HepG2 (cell line): ENCODE measurements at regions not wholly inside any gene's neighbourhood (a gene's known extent, or its start where the extent isn't known, plus 50 kb on each side); places are given as distances from the start of the nearest gene placed in this dataset.
"Not testable (repeated sequence)": the region's sequence is repeated elsewhere in the genome, so short reads cannot be mapped to it uniquely, and the experiment has no call there.

ENCODE experiments used
- ATAC-seq: fragments of 200-7000 bp; cut with Tn5 transposase; 3 replicates; pipeline ENCODE4 v1.9.1; 2020; ENCODE audit warnings: mild to moderate bottlenecking, moderate library complexity
- BruUV-seq: library from RNA; stranded (reverse); fragments of 400-500 nt; replicated peaks from 2 replicates; lab custom pipeline; 2021; lab: Mats Ljungman, UMichigan
- CTCF ChIA-PET: fragments of 300-600 bp; formaldehyde crosslinking; extraction: SDS; loops from one replicate; lab custom pipeline; 2021; ENCODE audit warnings: low total read pairs, inconsistent platforms, low intra/inter-chr PET ratio; lab: Yijun Ruan, JAX
- POLR2A ChIA-PET: fragments of 350-600 bp; sonication (Branson Sonifier 250); formaldehyde crosslinking; loops from one replicate; lab custom pipeline; 2020; ENCODE audit warnings: antibody characterized with exemption, inconsistent platforms; lab: Yijun Ruan, JAX
- DNase-seq: peaks from one replicate; pipeline ENCODE4 v3.0.0-alpha.2; 2015; ENCODE audit warnings: low spot score
- FAIRE-seq: peaks from 3 replicates; lab custom pipeline; 2011; peaks lifted over from hg19 to GRCh38; lab: Jason Lieb, UNC
- H2AFZ ChIP-seq: one replicate; pipeline ENCODE4 v1.6.1; 2011; ENCODE audit warnings: low read length, inconsistent platforms
- H3K27ac ChIP-seq: fragments of 300-600 bp; 3 replicates; pipeline ENCODE4 v1.8.0; 2011; ENCODE audit warnings: mixed run types, mild to moderate bottlenecking, mixed read lengths, low read length, inconsistent platforms; ENCODE audit not compliant: insufficient read depth; ENCODE audit errors: extremely low read length
- H3K27me3 ChIP-seq, 2 experiments: fragments of 200-600 bp in 1 of 2; 2 replicates in 1 of 2; 3 replicates in 1 of 2; pipeline versions ENCODE4 v1.6.0 to v1.8.0; 2011; ENCODE audit warnings: low read length in 2 of 2, mild to moderate bottlenecking in 2 of 2, moderate library complexity in 2 of 2, inconsistent platforms in 1 of 2; ENCODE audit not compliant: insufficient read depth in 2 of 2, control insufficient read depth in 1 of 2
- H3K36me3 ChIP-seq, 2 experiments: fragments of 200-600 bp in 1 of 2; replicated peaks in 1 of 2; 2 replicates in 1 of 2; 3 replicates in 1 of 2; pipeline versions ENCODE4 v1.5.1 to v1.8.0; 2011; ENCODE audit warnings: low read length in 2 of 2, inconsistent platforms in 1 of 2; ENCODE audit not compliant: insufficient read depth in 2 of 2, control insufficient read depth in 1 of 2
- H3K4me1 ChIP-seq: 2 replicates; pipeline ENCODE4 v1.5.1; 2012; ENCODE audit warnings: low read length, inconsistent platforms; ENCODE audit not compliant: insufficient read depth
- H3K4me2 ChIP-seq: 2 replicates; pipeline ENCODE4 v1.6.0; 2011; ENCODE audit warnings: low read depth, low read length, inconsistent platforms
- H3K4me3 ChIP-seq, 3 experiments: fragments of 200-600 bp in 1 of 3; sonication (generic), shearing (Covaris generic) in 1 of 3; replicated peaks in 1 of 3; 2 replicates each; pipeline ENCODE4 v1.5.1; 2011 to 2016; ENCODE audit warnings: low read length in 3 of 3, inconsistent platforms in 2 of 3, low read depth in 2 of 3, mild to moderate bottlenecking in 2 of 3, control low read depth in 1 of 3, mixed read lengths in 1 of 3; ENCODE audit not compliant: insufficient read depth in 1 of 3
- H3K79me2 ChIP-seq: one replicate; pipeline ENCODE4 v1.6.1; 2011; ENCODE audit warnings: low read length, inconsistent platforms; ENCODE audit not compliant: insufficient read depth
- H3K9ac ChIP-seq: 2 replicates; pipeline ENCODE4 v1.6.0; 2011; ENCODE audit warnings: mild to moderate bottlenecking, low read depth, low read length, inconsistent platforms; ENCODE audit not compliant: insufficient read depth
- H3K9me3 ChIP-seq: 2 replicates; pipeline ENCODE4 v1.5.1; 2012; ENCODE audit warnings: mild to moderate bottlenecking, low read length
- H4K20me1 ChIP-seq: 2 replicates; pipeline ENCODE4 v1.6.0; 2011; ENCODE audit warnings: inconsistent platforms, mild to moderate bottlenecking, low read length, moderate library complexity; ENCODE audit not compliant: insufficient read depth
- RBM22 ChIP-seq: fragments of 200-400 bp; formaldehyde crosslinking; optimal IDR thresholded peaks from 2 replicates; pipeline ENCODE3; 2017; ENCODE audit warnings: mild to moderate bottlenecking, low read length, moderate library complexity
- WGBS: methylation state at CpG from one replicate; pipeline ENCODE4 v1.1.6; 2017; ENCODE audit warnings: low lambda C conversion rate; 5-methylcytosine and 5-hydroxymethylcytosine counted together
- in situ Hi-C: cut with HindIII; loops from 2 replicates; pipeline ENCODE4 v1.10.0; 2017; ENCODE audit warnings: low pct_unique_long_range_greater_than_20kb; ENCODE audit not compliant: extremely low pct_ligation_motif_present
- intact Hi-C: fragments of 100-400 bp; cut with micrococcal nuclease; formaldehyde crosslinking; loops from one replicate; pipeline ENCODE4 v1.10.0; 2022; ENCODE audit not compliant: unreplicated experiment
- TF ChIP-seq, protein P1 (sequence below): sonication (generic); formaldehyde crosslinking; conservative IDR thresholded peaks from 2 replicates; pipeline ENCODE4 v1.4.0; 2020; ENCODE audit warnings: missing genetic modification reagents

DNA sequence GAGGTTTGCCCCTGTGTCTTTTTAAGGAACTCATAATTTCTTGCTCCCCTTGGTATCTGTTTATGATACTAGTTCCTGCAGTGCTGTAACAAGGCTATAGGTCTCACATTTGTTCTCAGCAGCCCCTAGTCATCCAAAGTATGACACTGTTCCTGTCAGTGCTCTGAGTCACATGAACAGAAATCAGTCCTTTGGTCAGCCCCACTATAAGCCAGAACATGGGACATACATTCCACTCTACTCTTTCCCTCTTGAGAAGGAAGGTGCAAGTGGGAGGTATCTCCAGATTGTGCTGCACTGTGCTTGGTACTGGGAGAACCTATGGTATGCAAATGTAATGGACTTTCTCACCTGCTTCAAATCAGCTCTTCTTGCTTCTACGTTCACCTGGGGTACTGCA is 87.0 kb downstream of the IARS1 start:
- POLR2A ChIA-PET = no interaction called here

DNA sequence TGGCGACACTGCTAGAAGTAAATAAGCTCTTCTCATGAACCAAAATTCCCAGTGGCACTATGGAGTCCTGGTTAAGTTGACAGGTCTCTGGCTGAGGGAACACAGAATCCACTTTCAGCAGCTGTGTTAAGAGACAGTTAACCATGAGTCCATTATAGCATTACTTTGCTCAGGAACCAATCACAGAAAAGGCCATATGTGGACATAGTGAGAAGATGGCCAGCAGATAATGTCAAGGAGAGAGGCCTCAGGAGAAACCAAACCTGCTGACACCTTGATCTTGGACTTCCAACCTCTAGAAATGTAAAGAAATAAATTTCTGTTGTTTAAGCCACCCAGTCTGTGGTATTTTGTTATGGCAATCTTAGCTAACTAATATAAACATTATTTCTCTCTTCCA is 88.7 kb upstream of the SPTLC1 start:
- H2AFZ ChIP-seq, H3K4me3 ChIP-seq, H3K36me3 ChIP-seq, H3K4me2 ChIP-seq, H4K20me1 ChIP-seq, FAIRE-seq, H3K4me1 ChIP-seq, intact Hi-C loops, CTCF ChIA-PET, H3K9ac ChIP-seq, H3K27me3 ChIP-seq, DNase-seq, H3K79me2 ChIP-seq, BruUV-seq, H3K27ac ChIP-seq, H3K9me3 ChIP-seq, in situ Hi-C loops: not testable (repeated sequence)
- 88% methylated on average over 1 of the region's 1 CpG for WGBS
- POLR2A ChIA-PET = interaction anchor here (1.6 kb wide), 1 partner anchor 44 kb away, joined by 3 read pairs; no protein-coding TSS in a partner anchor
- peak; percentile 31 for ATAC-seq

More for the DNA sequence above, 87.0 kb downstream of the IARS1 start:
- peak; percentile 49 for ATAC-seq
- no TSS peak for BruUV-seq
- CTCF ChIA-PET = no interaction called here
- Histone ChIP-seq H4K20me1 (no peaks in the 10 kb centered on the region), H3K27ac (no peak overlapping the region), H3K4me2 (no peak overlapping the region), H3K4me1 (no peaks in the 10 kb centered on the region), H3K9me3 (no peaks in the 10 kb centered on the region), H3K36me3 (peaks cover 14 to 35% of the 10 kb centered on the region in 2 experiments), H3K79me2 (no peaks in the 10 kb centered on the region), H3K4me3 (no peak overlapping the region), H3K27me3 (no peaks in the 10 kb centered on the region), H3K9ac (no peak overlapping the region), H2AFZ (no peak overlapping the region)
- WGBS = 92% methylated on average over 1 of the region's 1 CpG
- peak; percentile 67 for TF ChIP-seq RBM22
- TF ChIP-seq, protein P1, sequence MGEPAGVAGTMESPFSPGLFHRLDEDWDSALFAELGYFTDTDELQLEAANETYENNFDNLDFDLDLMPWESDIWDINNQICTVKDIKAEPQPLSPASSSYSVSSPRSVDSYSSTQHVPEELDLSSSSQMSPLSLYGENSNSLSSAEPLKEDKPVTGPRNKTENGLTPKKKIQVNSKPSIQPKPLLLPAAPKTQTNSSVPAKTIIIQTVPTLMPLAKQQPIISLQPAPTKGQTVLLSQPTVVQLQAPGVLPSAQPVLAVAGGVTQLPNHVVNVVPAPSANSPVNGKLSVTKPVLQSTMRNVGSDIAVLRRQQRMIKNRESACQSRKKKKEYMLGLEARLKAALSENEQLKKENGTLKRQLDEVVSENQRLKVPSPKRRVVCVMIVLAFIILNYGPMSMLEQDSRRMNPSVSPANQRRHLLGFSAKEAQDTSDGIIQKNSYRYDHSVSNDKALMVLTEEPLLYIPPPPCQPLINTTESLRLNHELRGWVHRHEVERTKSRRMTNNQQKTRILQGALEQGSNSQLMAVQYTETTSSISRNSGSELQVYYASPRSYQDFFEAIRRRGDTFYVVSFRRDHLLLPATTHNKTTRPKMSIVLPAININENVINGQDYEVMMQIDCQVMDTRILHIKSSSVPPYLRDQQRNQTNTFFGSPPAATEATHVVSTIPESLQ (CRISPR knock-in tag) = no peak
- in situ Hi-C loops = no loop called here
- DNase-seq = no peak
- FAIRE-seq = no peak
- intact Hi-C loops = no loop called here
